Right renal cortex interstitium (tissue), 3 donors: ENCODE measurements at regions not wholly inside any gene's neighbourhood (a gene's known extent, or its start where the extent isn't known, plus 50 kb on each side); places are given as distances from the start of the nearest gene placed in this dataset.

Experiments used
- DNase-seq, 3 donors: peaks; one replicate each; pipeline ENCODE4 v3.0.0-alpha.2; 2013; ENCODE audit warnings: low read depth in 3 of 3, low spot score in 2 of 3

DNA sequence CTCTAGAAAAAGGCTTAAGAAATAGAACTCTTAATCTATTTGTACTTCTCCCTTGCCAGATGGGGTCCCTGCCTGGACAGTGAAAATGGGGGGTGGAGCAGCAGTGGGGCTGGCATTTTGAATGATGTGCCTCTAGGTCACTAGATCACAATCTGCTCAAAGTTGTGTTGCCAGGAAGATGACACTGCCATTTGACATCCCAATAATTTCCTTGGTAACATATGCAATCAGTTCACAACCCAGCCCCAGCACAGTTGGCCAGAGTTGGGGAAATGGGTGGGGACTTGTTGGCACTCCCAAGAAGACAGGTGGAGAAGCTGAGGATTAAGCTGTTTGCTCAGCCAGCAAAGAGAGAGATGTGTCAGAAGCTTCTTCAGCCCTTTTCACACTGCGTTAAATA, 558.3 kb upstream of the KLHL29 start:
- no peak for DNase-seq

DNA sequence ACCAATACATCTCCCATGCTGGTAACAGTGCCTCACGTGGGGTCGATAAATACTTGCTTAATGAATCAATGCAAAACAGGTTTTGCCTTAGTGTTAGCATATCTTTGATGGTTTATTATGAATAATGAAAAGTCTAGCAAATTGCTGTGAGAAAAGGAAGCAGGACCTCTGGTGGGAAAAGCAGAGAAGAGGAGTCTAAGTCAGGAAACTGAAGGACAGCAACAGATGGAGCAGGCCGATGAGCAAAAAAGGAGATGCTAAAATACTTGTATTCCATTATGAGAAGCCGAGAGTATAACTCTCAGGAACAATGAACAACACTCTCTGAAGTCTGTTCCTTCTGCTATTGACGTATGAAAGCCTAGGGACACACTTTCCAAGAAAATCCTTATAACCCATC, 555.2 kb upstream of the KLHL29 start:
- DNase-seq = no peak

DNA sequence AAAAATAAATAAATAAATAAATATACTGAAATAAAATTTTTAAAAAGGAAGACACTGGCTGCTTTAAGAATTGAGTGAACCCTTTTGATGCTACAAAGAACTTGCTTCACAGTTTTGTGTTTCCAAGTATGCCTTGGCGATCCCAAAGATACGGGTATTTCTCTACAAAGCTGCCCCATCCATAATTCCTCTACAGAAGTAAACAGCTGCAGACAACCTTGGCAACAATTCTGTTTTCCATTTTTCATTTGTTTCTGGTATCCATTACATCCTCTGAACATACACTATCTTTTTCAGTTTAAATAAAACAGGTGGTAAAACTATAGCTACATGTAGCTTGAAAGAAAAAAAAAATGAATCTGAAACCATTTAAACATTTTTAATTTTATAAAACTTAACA, 552.8 kb upstream of the KLHL29 start:
- DNase-seq = no peak

DNA sequence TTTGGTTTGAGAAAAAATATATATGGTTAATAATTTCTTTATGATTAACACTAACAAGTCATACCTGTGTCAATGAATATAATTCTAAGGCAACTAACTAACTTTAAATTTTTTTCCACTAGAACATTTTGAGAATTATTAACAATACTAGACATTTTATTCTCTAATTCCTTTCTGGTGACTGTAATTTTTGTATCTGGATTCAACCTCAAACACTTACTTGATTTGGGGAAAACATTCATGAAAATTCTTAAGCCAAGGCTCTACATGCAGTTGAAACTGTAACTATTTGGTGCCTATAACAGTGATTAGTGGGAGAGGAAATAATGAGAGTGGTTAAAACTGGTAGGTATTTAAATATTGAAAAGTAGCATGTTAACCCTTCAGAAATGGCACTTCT, 546.5 kb upstream of the KLHL29 start:
- DNase-seq = no peak

DNA sequence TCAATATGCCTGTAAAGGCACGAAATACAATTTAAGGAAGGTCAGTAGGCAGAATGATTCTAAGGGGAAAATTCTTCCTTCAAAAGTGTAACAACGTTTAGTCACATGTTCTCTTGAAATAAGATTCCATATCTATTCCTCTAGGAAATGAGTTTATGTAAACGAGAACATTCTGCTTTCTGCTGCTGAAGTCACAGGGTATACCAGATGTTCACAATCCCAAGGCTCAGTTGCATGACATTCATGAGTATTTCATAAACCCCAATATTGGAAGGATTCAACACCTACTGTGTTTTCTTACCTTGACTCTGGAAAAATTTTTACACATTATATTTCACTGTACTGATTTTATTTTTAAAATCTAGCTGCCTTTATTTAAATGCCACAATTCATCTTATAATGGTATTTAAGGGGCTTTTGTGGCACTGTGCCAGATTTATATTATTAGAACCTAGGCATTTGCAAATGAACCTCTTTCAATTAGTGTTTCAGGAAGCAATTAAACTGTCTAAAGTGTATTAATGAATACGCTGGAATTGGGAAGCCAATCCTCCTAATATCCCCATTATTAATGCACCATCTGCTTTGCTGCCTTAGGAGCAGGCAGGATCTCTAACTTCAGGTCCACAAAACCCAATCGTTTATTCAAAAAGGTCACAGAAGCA, 542.6 kb upstream of the KLHL29 start:
- DNase-seq = no peak

DNA sequence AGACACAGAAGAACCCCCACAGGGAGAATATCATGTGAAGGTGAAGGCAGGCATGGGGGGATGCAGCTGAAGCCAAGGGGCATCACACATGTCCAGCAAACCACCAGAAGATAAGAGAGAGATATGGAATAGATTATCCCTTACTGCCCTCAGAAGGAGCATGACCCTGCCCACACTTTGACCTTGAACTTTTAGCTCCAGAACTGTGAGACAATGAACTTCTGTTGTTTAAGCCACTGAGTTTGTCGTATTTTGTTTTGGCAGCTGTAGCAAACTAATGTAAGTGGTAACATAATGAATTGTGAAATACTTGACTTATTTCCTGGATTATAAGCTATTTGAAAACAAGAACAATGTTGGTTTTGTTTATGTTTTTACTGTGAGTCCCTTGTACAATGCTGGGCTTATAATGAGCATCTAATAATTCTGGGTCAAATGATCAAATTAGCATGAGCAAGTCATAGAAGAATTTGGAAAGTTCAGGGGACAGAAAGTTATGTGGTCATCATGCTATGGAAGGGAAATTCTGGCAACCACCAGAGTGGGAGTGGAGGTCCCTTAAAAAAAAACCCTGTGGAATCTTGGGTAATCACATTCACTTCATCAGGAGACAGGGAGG, 541.0 kb upstream of the KLHL29 start:
- no peak for DNase-seq

DNA sequence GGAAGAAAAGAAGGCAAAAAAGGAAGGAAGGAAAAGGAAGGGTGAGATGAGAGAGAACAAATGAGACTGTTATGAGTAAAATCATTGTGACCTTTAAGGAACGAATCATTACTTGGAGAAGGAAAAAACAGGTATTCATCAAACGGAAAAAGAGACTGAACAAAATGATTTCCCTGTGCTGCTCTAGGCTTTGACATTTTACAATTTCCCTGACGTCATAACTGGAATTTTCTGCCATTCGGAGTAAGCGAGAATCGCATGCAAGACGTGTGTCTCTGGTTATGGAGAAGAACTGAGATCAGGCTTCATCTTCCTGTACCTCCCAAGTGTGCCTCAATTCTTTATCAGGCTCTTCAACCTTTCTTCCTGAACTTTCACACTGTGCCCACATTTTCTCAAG, 534.7 kb upstream of the KLHL29 start:
- no peak for DNase-seq

DNA sequence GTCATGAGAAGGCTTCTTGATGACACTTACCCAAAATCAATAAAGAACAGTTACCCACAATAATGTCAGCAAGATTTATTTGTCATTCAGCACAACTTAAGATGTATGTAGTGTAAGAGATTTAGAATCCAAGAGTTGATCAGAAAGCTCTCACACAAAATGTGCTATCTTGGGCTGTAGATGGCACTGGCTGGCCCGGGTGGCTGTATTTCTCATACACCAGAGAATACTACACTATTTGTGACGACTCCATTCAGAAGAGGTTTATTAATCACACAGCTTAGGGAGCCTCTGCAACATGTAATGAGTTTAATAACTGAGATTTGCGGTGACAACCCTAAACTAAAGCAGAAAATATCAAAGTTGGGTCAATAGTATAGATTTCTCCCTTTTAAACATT, 530.4 kb upstream of the KLHL29 start:
- no peak for DNase-seq

DNA sequence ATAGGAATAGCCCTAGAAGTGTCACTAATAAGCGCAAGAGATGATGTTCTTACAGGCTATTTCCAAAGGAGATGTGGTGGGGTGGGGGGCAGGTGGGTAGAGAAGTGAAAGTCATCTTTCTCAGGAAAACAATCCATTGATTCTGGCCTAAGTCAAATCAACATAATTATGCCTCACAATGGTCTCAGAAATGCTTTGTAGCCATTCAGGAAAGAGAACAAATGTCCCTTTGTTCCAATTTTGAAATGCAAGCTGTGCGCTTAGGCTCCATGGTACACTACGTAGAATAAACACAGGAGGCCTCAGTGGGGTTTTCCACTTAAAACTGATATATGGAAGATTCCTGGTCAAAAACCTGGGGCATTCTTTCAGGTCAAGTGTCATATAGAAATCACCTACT, 529.9 kb upstream of the KLHL29 start:
- no peak for DNase-seq

DNA sequence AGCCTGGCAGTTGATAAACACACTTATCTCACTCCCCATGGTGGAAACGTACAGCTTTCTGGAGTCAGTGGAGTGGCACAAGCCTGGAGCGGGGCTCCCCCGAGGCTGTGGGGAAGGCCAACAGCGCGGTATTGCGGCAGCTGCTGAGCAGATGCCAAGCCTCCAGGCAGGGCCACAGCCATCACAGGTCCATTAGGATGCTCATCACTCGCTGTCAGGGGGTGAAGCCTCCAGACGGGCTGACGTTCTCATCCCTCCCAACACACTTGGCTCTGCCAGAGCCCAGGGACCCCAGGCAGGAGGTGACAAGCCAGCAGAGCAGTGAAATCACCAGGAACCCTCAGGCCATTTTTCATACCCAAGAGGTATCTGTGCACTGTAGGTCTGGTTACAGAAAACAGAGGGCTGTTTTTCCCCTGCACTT, 529.2 kb upstream of the KLHL29 start:
- no peak for DNase-seq

DNA sequence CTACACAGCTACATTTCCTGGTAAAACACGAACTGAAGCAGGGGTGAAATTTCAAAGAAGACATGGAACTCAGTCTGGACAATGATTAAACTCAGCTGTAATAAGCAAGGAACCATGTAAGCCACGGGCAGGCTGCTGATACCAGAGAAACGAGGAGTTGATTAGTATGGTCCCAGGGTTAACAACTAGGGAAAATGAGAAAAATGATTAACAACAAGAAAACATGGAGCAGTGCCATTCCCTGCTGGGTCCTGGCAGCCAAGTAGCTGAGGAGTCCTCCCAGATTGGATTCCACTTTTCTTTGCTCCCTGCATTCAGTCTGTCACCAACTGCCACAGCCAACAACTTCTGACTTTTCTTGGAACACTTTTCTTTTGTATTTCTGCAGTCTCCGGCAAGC, 517.0 kb upstream of the KLHL29 start:
- DNase-seq = peak; percentile 23 to 35 (median 33)

DNA sequence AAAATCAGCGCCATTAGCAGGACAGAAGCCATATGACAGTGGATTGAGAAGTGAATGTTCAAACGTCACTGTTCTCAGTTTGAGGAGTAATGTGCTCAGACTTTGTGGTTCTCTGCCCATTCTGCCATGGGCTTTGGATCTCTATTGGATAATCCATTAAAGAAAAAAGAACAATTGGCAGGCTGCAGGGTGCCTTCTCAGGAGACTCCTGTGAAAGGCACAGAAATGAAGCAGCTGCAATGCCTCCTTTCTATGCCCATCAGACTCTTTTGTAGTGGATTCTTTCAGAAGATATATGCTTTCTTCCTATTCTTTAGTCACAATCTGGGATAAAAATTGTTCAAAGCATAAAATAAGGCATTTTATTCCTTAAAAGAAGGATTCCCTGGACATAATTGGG, 506.9 kb upstream of the KLHL29 start:
- no peak for DNase-seq

DNA sequence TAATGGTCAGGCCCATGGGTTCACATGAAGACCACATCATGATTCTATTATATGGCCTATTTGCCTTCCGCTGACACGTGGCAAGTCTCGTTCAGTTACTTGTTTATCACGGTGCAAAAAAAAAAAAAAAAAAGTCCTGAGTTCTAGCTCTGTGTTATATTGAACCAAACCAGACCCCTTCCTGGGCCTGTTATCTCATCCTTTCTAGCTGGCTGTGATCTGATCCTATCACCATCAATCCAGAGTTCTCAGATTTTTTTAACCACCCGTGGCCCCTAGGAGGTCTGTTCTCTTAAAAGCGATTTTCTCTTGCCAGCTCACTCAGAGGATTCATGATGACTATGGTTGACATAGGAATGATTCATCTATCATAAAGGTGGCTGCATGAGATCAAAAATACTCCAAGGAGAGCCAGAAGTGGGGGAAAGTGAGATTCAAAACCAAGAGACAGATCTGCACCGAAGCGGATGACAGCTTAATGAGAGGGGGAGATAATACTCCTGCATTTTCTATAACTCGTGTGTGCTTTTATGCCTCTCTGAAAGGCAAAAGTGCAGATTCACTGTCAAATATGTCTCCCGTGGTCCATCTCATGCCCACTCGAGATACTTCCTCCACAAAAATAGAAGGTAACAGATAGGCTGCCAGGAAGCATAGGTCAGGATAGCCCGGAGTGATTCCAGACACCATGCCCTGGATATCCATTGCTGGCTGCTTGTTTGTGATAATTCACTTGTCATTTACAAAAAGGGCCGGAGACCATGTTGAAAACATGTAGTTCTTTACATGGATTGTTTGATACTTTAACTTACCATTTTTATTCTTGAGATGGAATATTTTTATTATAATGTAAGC, 505.7 kb upstream of the KLHL29 start:
- no peak for DNase-seq

DNA sequence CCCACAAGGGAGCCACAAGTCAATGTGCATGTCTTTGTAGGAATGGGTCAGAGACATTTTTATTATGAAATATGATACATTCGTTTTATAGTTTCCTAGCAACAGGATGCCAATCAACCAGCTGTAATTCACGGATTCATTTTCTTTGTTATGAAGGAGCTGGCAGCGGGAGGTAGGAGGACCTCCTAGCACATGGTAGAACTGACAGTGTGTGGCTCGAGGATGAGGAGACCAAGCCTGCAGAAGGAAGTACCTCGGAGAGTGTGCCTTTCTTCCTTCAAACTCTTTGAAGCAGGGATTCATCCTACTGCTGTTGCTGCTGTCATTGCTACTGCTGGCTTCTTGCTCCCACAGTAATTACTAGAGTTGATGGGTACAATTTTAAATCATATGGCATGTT, 504.8 kb upstream of the KLHL29 start:
- DNase-seq = no peak

DNA sequence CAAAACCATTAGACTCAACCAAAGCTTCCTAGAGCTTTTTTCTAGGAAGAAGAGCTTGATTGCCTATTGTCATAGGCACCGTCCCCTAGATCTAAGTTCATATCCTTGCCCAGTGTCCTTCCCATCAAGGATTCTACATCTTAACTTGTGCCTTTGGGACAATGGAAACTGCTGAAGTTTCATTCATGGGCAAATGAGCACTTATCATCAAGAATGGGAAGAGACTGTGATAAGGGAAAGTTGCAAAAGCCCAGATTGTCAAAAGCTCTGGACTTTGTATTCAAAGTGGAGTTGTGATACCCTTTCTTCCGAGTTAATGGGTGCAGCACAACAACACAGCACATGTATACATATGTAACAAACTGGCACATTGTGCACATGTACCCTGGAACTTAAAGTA, 503.0 kb upstream of the KLHL29 start:
- no peak for DNase-seq

DNA sequence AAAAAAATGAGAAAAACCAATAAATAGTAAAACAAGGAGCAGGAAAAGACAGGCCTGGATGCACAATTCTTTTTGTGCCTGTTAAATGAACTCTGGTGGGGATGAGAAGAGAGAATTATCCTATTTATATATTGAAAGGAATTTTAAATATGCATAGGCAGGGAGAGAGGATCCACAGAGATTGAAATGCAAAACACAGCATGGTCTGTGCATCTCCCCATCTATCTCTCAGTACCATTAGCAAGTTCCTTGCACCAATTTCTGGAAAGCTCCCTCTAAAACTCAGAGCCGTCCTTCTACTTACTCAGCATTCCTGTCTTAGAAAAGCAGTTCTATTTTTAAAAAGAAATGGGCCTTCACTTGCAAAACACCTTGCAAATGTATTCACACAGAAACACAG, 502.3 kb upstream of the KLHL29 start:
- DNase-seq = no peak

DNA sequence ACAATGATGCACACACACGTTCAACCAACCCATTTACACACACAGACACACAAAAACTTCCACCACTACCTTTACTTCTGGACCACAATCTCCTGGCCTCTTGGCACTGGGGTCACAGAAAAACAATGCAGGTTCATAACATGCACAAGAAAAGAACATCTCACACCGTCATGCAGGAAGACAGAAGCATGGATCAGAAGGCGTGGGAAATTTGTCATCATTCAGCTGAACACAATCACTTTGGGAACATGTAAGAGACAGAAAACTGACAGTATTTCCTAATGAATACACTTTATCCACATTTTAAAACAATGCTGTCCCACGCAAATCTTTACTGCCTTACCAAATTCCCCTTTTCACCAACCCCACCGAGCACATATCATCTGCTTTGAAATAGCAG, 501.9 kb upstream of the KLHL29 start:
- DNase-seq = no peak

DNA sequence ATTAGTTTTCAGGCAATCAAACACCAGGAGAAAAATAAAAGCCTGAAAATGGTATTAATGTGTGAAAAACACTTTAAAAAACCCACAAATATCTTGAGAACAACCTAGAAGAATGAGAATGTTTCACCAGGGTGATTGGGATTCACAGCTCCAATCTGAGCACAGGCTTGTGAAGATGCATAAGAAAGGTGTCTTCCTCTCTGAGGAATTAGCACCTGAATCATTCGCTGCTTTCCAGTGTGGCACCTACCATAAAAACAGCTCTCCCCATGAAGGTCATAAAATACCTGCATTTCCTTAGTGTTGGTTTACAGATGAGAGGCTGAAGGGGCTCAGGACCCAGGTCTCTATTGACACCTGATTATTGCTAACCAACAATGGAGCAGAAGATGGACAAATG, 499.7 kb upstream of the KLHL29 start:
- DNase-seq = no peak

DNA sequence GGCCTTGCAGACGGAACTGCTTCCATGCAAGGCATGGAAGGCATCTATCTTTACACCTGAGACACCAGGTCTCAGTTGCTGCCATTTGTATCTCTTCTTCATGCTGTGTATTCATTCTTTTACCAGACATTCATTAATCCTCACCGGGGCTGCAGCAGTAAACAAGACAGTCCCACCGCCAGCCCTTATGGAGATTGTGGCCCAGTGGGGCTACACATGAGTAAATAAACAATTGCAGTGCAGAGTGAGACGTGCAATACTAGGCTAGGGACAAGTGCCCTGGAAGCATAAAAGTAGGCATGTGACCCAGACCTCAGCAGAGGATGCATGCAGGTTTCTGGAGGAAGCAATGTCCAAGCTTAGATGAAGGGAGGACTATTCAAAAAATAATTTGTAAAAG, 497.6 kb upstream of the KLHL29 start:
- DNase-seq = no peak

DNA sequence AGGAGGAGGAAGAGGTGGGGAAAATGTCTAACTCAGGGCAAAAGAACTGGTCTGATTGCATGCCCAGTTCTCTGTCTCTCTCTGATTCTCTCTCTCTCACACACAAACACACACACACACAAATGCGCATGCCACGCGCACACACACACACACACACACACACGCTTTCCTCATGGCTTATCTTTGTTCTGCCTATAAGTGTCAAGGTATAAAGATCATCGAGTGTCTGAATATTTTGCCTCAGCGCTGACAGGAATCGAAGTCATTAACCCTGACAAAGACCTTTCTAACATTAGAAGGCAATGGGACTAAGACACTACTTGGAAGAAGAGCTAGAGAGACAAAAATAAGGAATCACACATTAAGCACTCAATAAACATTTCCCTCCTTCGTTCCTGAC, 497.1 kb upstream of the KLHL29 start:
- DNase-seq = no peak

DNA sequence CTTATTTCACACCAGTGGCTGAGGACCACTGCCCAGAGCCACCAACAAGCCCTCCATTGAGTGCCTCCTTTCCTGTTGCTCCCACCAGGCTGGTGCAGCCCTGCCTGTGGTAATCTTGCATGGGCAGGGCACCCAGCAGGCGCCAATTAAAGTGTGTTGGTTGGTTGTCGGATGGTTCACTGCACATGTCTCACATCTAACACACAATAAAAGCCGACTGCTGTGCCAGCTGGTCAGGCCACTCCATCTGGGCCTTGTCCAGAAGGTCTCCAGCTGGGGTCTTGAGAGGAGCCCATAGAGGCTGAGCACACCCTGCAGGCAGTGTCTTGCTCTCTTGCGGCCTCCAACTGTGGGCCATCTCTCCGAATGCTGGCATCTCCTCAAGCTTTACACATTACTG, 494.8 kb upstream of the KLHL29 start:
- DNase-seq = no peak
